ENCODE measurements at regions not wholly inside any gene's neighbourhood (a gene's known extent, or its start where the extent isn't known, plus 50 kb on each side); places are given as distances from the start of the nearest gene placed in this dataset.
A peak's percentile ranks its signal among the peaks of the same experiment; 100 is the strongest.

DNA sequence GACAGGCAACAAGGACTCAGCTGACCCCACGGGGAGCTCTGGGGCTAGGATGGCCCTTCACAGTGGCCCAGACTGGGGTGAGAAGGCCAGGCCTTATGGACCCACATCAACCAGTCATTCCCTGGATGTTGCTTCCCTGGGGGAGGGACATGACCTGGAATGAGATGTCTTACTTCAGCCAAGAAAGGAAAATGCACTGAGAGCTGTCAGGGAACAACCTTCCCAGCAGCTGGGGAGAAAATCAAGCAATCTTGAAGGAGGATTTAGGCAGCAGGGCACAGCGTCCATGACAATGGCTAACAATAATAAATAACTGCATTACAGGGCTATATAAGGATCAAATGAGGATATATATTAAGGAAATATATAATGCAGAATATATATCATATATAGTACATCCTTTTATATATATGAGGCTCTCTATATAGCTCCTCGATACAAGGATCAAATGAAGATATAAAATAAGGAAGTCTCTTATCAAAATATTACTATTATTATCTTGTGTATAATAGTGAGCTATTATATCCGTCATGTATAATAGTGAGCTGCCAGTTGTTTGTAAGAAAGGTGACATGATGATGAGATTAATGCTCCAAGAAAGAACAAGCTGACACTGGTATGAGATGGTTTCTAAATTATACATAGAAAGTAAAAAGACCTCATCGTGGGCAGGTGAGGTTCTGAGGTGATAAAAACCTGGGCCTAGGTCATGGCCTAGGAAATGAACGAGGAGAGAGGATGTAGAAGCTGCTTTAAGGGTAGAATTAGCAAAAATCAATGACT lies 117.8 kb upstream of the LIPC start:
- TF ChIP-seq, protein P1, sequence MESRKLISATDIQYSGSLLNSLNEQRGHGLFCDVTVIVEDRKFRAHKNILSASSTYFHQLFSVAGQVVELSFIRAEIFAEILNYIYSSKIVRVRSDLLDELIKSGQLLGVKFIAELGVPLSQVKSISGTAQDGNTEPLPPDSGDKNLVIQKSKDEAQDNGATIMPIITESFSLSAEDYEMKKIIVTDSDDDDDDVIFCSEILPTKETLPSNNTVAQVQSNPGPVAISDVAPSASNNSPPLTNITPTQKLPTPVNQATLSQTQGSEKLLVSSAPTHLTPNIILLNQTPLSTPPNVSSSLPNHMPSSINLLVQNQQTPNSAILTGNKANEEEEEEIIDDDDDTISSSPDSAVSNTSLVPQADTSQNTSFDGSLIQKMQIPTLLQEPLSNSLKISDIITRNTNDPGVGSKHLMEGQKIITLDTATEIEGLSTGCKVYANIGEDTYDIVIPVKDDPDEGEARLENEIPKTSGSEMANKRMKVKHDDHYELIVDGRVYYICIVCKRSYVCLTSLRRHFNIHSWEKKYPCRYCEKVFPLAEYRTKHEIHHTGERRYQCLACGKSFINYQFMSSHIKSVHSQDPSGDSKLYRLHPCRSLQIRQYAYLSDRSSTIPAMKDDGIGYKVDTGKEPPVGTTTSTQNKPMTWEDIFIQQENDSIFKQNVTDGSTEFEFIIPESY (IDR thresholded peaks at IDR 0.05) = no peak
- TF ChIP-seq, protein P2, sequence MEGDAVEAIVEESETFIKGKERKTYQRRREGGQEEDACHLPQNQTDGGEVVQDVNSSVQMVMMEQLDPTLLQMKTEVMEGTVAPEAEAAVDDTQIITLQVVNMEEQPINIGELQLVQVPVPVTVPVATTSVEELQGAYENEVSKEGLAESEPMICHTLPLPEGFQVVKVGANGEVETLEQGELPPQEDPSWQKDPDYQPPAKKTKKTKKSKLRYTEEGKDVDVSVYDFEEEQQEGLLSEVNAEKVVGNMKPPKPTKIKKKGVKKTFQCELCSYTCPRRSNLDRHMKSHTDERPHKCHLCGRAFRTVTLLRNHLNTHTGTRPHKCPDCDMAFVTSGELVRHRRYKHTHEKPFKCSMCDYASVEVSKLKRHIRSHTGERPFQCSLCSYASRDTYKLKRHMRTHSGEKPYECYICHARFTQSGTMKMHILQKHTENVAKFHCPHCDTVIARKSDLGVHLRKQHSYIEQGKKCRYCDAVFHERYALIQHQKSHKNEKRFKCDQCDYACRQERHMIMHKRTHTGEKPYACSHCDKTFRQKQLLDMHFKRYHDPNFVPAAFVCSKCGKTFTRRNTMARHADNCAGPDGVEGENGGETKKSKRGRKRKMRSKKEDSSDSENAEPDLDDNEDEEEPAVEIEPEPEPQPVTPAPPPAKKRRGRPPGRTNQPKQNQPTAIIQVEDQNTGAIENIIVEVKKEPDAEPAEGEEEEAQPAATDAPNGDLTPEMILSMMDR (IDR thresholded peaks at IDR 0.05; ENCODE audit: low read depth, low read length, missing input control) = no peak
- TF ChIP-seq FOXA1 (IDR thresholded peaks at IDR 0.05) (no peak), EGR1 (IDR thresholded peaks at IDR 0.05; ENCODE audit: low read depth in 2 of 2) (no peak), NR2F2 (IDR thresholded peaks at IDR 0.05) (peak; percentile 25)
- TF ChIP-seq, protein P3, sequence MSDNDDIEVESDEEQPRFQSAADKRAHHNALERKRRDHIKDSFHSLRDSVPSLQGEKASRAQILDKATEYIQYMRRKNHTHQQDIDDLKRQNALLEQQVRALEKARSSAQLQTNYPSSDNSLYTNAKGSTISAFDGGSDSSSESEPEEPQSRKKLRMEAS (IDR thresholded peaks at IDR 0.05) = no peak
- TF ChIP-seq, protein P4, sequence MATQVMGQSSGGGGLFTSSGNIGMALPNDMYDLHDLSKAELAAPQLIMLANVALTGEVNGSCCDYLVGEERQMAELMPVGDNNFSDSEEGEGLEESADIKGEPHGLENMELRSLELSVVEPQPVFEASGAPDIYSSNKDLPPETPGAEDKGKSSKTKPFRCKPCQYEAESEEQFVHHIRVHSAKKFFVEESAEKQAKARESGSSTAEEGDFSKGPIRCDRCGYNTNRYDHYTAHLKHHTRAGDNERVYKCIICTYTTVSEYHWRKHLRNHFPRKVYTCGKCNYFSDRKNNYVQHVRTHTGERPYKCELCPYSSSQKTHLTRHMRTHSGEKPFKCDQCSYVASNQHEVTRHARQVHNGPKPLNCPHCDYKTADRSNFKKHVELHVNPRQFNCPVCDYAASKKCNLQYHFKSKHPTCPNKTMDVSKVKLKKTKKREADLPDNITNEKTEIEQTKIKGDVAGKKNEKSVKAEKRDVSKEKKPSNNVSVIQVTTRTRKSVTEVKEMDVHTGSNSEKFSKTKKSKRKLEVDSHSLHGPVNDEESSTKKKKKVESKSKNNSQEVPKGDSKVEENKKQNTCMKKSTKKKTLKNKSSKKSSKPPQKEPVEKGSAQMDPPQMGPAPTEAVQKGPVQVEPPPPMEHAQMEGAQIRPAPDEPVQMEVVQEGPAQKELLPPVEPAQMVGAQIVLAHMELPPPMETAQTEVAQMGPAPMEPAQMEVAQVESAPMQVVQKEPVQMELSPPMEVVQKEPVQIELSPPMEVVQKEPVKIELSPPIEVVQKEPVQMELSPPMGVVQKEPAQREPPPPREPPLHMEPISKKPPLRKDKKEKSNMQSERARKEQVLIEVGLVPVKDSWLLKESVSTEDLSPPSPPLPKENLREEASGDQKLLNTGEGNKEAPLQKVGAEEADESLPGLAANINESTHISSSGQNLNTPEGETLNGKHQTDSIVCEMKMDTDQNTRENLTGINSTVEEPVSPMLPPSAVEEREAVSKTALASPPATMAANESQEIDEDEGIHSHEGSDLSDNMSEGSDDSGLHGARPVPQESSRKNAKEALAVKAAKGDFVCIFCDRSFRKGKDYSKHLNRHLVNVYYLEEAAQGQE (IDR thresholded peaks at IDR 0.05) = no peak

Measured in liver (tissue), 3 donors.